HEK293 (cell line): ENCODE measurements at regions not wholly inside any gene's neighbourhood (a gene's known extent, or its start where the extent isn't known, plus 50 kb on each side); places are given as distances from the start of the nearest gene placed in this dataset.

Source experiments
- CTCF ChIA-PET: fragments of 350-600 bp; formaldehyde crosslinking; extraction: SDS; loops from one replicate; lab custom pipeline; 2021; ENCODE audit warnings: antibody characterized with exemption; lab: Yijun Ruan, JAX
- POLR2A ChIA-PET: fragments of 300-600 bp; formaldehyde crosslinking; extraction: SDS; loops from one replicate; lab custom pipeline; 2020; ENCODE audit warnings: antibody characterized with exemption, inconsistent platforms; lab: Yijun Ruan, JAX
- H3K27ac ChIP-seq: fragments of 200-500 bp; sonication (Bioruptor generic); 2 replicates; pipeline ENCODE4 v1.5.1; 2014; ENCODE audit warnings: low read depth, low read length, control low read depth, inconsistent platforms; ENCODE audit errors: extremely low read depth
- H3K36me3 ChIP-seq, 2 experiments: fragments of 200-500 bp in 1 of 2; sonication (Bioruptor generic) in 1 of 2; 1 replicate in 1 of 2; 2 replicates in 1 of 2; pipeline ENCODE4 v1.5.1; 2014 to 2017; ENCODE audit warnings: inconsistent platforms in 2 of 2, low read length in 2 of 2; ENCODE audit not compliant: control insufficient read depth in 2 of 2, insufficient read depth in 1 of 2
- H3K4me1 ChIP-seq: fragments of 200-500 bp; sonication (Bioruptor generic); 2 replicates; pipeline ENCODE4 v1.5.1; 2014; ENCODE audit warnings: mild to moderate bottlenecking, low read length, inconsistent platforms; ENCODE audit not compliant: control insufficient read depth, insufficient read depth
- H3K4me3 ChIP-seq: 2 replicates; pipeline ENCODE4 v1.5.1; 2011; ENCODE audit warnings: low read depth, mild to moderate bottlenecking, control low read depth, low read length, moderate library complexity
- H3K9me3 ChIP-seq: fragments of 200-500 bp; sonication (Bioruptor generic); 2 replicates; pipeline ENCODE4 v1.5.1; 2014; ENCODE audit warnings: low read depth, low read length, inconsistent platforms; ENCODE audit not compliant: control insufficient read depth, insufficient read depth
- EGR2 ChIP-seq: fragments of 450-650 bp; formaldehyde crosslinking; IDR thresholded peaks from 2 replicates; pipeline ENCODE4 v1.5.1; 2016; ENCODE audit warnings: low read depth, missing biosample characterization, missing genetic modification characterization
- FEZF1 ChIP-seq: fragments of 450-650 bp; formaldehyde crosslinking; IDR thresholded peaks from 2 replicates; pipeline ENCODE4 v1.5.1; 2016; ENCODE audit warnings: missing biosample characterization, missing genetic modification characterization
- MZF1 ChIP-seq: fragments of 450-650 bp; formaldehyde crosslinking; IDR thresholded peaks from 2 replicates; pipeline ENCODE4 v1.5.1; 2017; ENCODE audit warnings: missing biosample characterization, missing genetic modification characterization, borderline replicate concordance
- OSR2 ChIP-seq: fragments of 450-650 bp; formaldehyde crosslinking; IDR thresholded peaks from 2 replicates; pipeline ENCODE4 v1.5.1; 2016; ENCODE audit warnings: missing biosample characterization, missing genetic modification characterization
- ZNF148 ChIP-seq: fragments of 450-650 bp; formaldehyde crosslinking; IDR thresholded peaks from 2 replicates; pipeline ENCODE4 v1.5.0; 2017; ENCODE audit warnings: missing biosample characterization, missing genetic modification characterization, borderline replicate concordance
- ZNF155 ChIP-seq: fragments of 450-650 bp; formaldehyde crosslinking; IDR thresholded peaks from 2 replicates; pipeline ENCODE4 v1.5.1; 2016; ENCODE audit warnings: missing biosample characterization, missing genetic modification characterization
- ZNF221 ChIP-seq: fragments of 450-650 bp; formaldehyde crosslinking; IDR thresholded peaks from 2 replicates; pipeline ENCODE4 v1.5.1; 2017; ENCODE audit warnings: missing biosample characterization, missing genetic modification characterization, borderline replicate concordance
- ZNF24 ChIP-seq: fragments of 450-650 bp; formaldehyde crosslinking; IDR thresholded peaks from 2 replicates; pipeline ENCODE4 v1.5.1; 2016; ENCODE audit warnings: missing biosample characterization, missing genetic modification characterization
- ZNF398 ChIP-seq: fragments of 450-650 bp; formaldehyde crosslinking; IDR thresholded peaks from 2 replicates; pipeline ENCODE4 v1.5.1; 2017; ENCODE audit warnings: missing biosample characterization, missing genetic modification characterization
- ZNF610 ChIP-seq: fragments of 450-650 bp; formaldehyde crosslinking; IDR thresholded peaks from 2 replicates; pipeline ENCODE4 v1.5.1; 2016; ENCODE audit warnings: missing biosample characterization, missing genetic modification characterization, borderline replicate concordance
- ZNF629 ChIP-seq: fragments of 450-650 bp; formaldehyde crosslinking; IDR thresholded peaks from 2 replicates; pipeline ENCODE4 v1.5.1; 2017; ENCODE audit warnings: missing biosample characterization, missing genetic modification characterization
- ZNF670 ChIP-seq: fragments of 450-650 bp; formaldehyde crosslinking; IDR thresholded peaks from 2 replicates; pipeline ENCODE4 v1.5.1; 2016; ENCODE audit warnings: missing biosample characterization, missing genetic modification characterization, low read depth
- ZNF776 ChIP-seq: fragments of 450-650 bp; formaldehyde crosslinking; IDR thresholded peaks from 2 replicates; pipeline ENCODE4 v1.5.0; 2017; ENCODE audit warnings: missing biosample characterization, missing genetic modification characterization, borderline replicate concordance
- ZNF791 ChIP-seq: fragments of 450-650 bp; formaldehyde crosslinking; IDR thresholded peaks from 2 replicates; pipeline ENCODE4 v1.5.1; 2016; ENCODE audit warnings: missing biosample characterization, missing genetic modification characterization
- TF ChIP-seq, protein P1 (sequence below): fragments of 450-650 bp; formaldehyde crosslinking; IDR thresholded peaks from 2 replicates; pipeline ENCODE4 v1.5.1; 2016; ENCODE audit warnings: missing biosample characterization, missing genetic modification characterization
- TF ChIP-seq, protein P2 (sequence below): fragments of 450-650 bp; formaldehyde crosslinking; IDR thresholded peaks from 2 replicates; pipeline ENCODE4 v1.5.1; 2016; ENCODE audit warnings: missing biosample characterization, missing genetic modification characterization
- TF ChIP-seq, protein P3 (sequence below): fragments of 450-650 bp; formaldehyde crosslinking; conservative IDR thresholded peaks from 2 replicates; pipeline ENCODE4 v1.5.1; 2016; ENCODE audit warnings: low read depth, missing biosample characterization, missing genetic modification characterization
- TF ChIP-seq, protein P4 (sequence below): fragments of 450-650 bp; formaldehyde crosslinking; IDR thresholded peaks from 2 replicates; pipeline ENCODE4 v1.5.1; 2016; ENCODE audit warnings: missing biosample characterization, missing genetic modification characterization

- no peak for TF ChIP-seq ZNF791 (tag by site-specific recombination)
Measured at GRCh38 chr12:24462946-24463345, 486.0 kb downstream of the BCAT1 start (continued).

DNA sequence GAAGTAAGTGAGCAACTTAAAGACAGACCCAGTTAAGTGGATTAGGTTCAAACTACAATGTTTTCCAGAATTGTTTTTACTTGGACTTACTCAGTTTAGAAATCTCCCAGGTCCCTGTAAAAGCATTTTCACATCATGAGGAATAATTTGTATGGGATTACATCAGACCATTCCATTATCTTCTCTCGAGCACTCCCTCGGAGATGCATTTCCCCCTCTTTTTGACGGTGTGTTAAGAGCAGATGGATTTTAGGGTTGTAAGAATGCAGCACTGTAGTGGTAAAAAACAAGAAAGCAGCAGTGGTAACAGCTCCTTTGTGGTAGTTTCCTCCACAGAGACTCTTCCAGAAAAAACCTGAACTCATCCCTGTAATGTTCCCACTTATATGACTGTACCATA is 488.4 kb downstream of the BCAT1 start:
- CTCF ChIA-PET, result no interaction called here
- Histone ChIP-seq H3K36me3 (no peaks in the 10 kb centered on the region), H3K4me1 (peaks cover 15% of the 10 kb centered on the region), H3K9me3 (no peaks in the 10 kb centered on the region), H3K4me3 (no peak overlapping the region), H3K27ac (no peak overlapping the region)
- POLR2A ChIA-PET, result no interaction called here
- no peak for TF ChIP-seq ZNF148 (tag by site-specific recombination)
- TF ChIP-seq ZNF221 (tag by site-specific recombination), result no peak
- TF ChIP-seq, protein P1, sequence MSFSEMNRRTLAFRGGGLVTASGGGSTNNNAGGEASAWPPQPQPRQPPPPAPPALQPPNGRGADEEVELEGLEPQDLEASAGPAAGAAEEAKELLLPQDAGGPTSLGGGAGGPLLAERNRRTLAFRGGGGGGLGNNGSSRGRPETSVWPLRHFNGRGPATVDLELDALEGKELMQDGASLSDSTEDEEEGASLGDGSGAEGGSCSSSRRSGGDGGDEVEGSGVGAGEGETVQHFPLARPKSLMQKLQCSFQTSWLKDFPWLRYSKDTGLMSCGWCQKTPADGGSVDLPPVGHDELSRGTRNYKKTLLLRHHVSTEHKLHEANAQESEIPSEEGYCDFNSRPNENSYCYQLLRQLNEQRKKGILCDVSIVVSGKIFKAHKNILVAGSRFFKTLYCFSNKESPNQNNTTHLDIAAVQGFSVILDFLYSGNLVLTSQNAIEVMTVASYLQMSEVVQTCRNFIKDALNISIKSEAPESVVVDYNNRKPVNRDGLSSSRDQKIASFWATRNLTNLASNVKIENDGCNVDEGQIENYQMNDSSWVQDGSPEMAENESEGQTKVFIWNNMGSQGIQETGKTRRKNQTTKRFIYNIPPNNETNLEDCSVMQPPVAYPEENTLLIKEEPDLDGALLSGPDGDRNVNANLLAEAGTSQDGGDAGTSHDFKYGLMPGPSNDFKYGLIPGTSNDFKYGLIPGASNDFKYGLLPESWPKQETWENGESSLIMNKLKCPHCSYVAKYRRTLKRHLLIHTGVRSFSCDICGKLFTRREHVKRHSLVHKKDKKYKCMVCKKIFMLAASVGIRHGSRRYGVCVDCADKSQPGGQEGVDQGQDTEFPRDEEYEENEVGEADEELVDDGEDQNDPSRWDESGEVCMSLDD, result no peak
- no peak for TF ChIP-seq ZNF24 (tag by site-specific recombination)
- TF ChIP-seq OSR2 (tag by site-specific recombination), result no peak
- TF ChIP-seq EGR2 (tag by site-specific recombination), result no peak
- no peak for TF ChIP-seq ZNF155 (tag by site-specific recombination)
- peak; percentile 53; the same call in 1 of the 2 replicates for TF ChIP-seq ZNF398
- TF ChIP-seq, protein P2, sequence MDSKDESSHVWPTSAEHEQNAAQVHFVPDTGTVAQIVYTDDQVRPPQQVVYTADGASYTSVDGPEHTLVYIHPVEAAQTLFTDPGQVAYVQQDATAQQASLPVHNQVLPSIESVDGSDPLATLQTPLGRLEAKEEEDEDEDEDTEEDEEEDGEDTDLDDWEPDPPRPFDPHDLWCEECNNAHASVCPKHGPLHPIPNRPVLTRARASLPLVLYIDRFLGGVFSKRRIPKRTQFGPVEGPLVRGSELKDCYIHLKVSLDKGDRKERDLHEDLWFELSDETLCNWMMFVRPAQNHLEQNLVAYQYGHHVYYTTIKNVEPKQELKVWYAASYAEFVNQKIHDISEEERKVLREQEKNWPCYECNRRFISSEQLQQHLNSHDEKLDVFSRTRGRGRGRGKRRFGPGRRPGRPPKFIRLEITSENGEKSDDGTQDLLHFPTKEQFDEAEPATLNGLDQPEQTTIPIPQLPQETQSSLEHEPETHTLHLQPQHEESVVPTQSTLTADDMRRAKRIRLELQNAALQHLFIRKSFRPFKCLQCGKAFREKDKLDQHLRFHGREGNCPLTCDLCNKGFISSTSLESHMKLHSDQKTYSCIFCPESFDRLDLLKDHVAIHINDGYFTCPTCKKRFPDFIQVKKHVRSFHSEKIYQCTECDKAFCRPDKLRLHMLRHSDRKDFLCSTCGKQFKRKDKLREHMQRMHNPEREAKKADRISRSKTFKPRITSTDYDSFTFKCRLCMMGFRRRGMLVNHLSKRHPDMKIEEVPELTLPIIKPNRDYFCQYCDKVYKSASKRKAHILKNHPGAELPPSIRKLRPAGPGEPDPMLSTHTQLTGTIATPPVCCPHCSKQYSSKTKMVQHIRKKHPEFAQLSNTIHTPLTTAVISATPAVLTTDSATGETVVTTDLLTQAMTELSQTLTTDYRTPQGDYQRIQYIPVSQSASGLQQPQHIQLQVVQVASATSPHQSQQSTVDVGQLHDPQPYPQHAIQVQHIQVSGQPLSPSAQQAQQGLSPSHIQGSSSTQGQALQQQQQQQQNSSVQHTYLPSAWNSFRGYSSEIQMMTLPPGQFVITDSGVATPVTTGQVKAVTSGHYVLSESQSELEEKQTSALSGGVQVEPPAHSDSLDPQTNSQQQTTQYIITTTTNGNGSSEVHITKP, result peak; percentile 36; the same call in 1 of the 2 replicates
- TF ChIP-seq, protein P3, sequence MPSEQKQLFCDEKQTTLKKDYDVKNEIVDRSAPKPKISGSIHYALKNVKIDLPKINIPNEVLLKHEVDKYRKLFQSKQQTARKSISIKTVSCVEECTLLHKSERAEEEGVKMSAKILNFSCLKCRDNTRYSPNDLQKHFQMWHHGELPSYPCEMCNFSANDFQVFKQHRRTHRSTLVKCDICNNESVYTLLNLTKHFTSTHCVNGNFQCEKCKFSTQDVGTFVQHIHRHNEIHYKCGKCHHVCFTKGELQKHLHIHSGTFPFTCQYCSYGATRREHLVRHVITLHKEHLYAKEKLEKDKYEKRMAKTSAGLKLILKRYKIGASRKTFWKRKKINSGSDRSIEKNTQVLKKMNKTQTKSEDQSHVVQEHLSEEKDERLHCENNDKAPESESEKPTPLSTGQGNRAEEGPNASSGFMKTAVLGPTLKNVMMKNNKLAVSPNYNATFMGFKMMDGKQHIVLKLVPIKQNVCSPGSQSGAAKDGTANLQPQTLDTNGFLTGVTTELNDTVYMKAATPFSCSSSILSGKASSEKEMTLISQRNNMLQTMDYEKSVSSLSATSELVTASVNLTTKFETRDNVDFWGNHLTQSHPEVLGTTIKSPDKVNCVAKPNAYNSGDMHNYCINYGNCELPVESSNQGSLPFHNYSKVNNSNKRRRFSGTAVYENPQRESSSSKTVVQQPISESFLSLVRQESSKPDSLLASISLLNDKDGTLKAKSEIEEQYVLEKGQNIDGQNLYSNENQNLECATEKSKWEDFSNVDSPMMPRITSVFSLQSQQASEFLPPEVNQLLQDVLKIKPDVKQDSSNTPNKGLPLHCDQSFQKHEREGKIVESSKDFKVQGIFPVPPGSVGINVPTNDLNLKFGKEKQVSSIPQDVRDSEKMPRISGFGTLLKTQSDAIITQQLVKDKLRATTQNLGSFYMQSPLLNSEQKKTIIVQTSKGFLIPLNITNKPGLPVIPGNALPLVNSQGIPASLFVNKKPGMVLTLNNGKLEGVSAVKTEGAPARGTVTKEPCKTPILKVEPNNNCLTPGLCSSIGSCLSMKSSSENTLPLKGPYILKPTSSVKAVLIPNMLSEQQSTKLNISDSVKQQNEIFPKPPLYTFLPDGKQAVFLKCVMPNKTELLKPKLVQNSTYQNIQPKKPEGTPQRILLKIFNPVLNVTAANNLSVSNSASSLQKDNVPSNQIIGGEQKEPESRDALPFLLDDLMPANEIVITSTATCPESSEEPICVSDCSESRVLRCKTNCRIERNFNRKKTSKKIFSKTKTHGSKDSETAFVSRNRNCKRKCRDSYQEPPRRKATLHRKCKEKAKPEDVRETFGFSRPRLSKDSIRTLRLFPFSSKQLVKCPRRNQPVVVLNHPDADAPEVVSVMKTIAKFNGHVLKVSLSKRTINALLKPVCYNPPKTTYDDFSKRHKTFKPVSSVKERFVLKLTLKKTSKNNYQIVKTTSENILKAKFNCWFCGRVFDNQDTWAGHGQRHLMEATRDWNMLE (tag by site-specific recombination), result no peak
- TF ChIP-seq ZNF670, result no peak
- no peak for TF ChIP-seq ZNF610 (tag by site-specific recombination)
- 0 out of 2 replicates have a peak, but pooled peaks have one; percentile 12 for TF ChIP-seq FEZF1 (tag by site-specific recombination)
- TF ChIP-seq ZNF629 (tag by site-specific recombination), result no peak
- TF ChIP-seq ZNF776 (tag by site-specific recombination), result no peak
- TF ChIP-seq, protein P4, sequence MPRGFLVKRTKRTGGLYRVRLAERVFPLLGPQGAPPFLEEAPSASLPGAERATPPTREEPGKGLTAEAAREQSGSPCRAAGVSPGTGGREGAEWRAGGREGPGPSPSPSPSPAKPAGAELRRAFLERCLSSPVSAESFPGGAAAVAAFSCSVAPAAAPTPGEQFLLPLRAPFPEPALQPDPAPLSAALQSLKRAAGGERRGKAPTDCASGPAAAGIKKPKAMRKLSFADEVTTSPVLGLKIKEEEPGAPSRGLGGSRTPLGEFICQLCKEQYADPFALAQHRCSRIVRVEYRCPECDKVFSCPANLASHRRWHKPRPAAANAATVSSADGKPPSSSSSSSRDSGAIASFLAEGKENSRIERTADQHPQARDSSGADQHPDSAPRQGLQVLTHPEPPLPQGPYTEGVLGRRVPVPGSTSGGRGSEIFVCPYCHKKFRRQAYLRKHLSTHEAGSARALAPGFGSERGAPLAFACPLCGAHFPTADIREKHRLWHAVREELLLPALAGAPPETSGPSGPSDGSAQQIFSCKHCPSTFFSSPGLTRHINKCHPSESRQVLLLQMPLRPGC (tag by site-specific recombination), result no peak
- TF ChIP-seq MZF1, result no peak
